IMR-90 (cell line): ENCODE measurements at regions not wholly inside any gene's neighbourhood (a gene's known extent, or its start where the extent isn't known, plus 50 kb on each side); places are given as distances from the start of the nearest gene placed in this dataset.

Experiments used
- ATAC-seq: fragments of 200-7000 bp; cut with Tn5 transposase; 2 replicates; pipeline ENCODE4 v1.9.1; 2020; ENCODE audit warnings: low read depth, mild to moderate bottlenecking, moderate library complexity
- BruUV-seq: library from RNA; stranded (reverse); fragments of 400-500 nt; replicated peaks from 2 replicates; lab custom pipeline; 2021; lab: Mats Ljungman, UMichigan
- CTCF ChIA-PET: fragments of 300-600 bp; formaldehyde crosslinking; extraction: SDS; loops from one replicate; lab custom pipeline; 2021; ENCODE audit warnings: antibody characterized with exemption; lab: Yijun Ruan, JAX
- POLR2A ChIA-PET: fragments of 300-600 bp; sonication (Branson Sonifier 250); formaldehyde crosslinking; loops from one replicate; lab custom pipeline; 2022; ENCODE audit warnings: antibody characterized with exemption; ENCODE audit not compliant: unreplicated experiment; lab: Charles Lee
- DNase-seq: peaks from one replicate; pipeline ENCODE4 v3.0.0; 2013
- H2AFZ ChIP-seq: replicated peaks from 2 replicates; pipeline ENCODE3; 2013; ENCODE audit warnings: low read length, mild to moderate bottlenecking; ENCODE audit not compliant: poor library complexity
- H2AK5ac ChIP-seq: 2 replicates; pipeline ENCODE4 v1.6.1; 2013; ENCODE audit warnings: low read depth, low read length, inconsistent platforms
- H2AK9ac ChIP-seq: replicated peaks from 2 replicates; pipeline ENCODE3; 2013; ENCODE audit warnings: mild to moderate bottlenecking, low read depth, low read length, moderate library complexity; ENCODE audit not compliant: poor library complexity
- H2BK120ac ChIP-seq: 2 replicates; pipeline ENCODE4 v1.6.1; 2013; ENCODE audit warnings: low read depth, low read length, inconsistent platforms
- H2BK15ac ChIP-seq: 3 replicates; pipeline ENCODE4 v1.6.1; 2013; ENCODE audit warnings: low read depth, low read length, inconsistent platforms
- H2BK20ac ChIP-seq: 2 replicates; pipeline ENCODE4 v1.6.1; 2013; ENCODE audit warnings: low read depth, mild to moderate bottlenecking, inconsistent platforms, low read length, moderate library complexity
- H2BK5ac ChIP-seq: 2 replicates; pipeline ENCODE4 v1.6.1; 2013; ENCODE audit warnings: mild to moderate bottlenecking, low read depth, low read length, inconsistent platforms; ENCODE audit not compliant: poor library complexity, severe bottlenecking
- H3K14ac ChIP-seq: replicated peaks from 2 replicates; pipeline ENCODE4 v1.6.1; 2013; ENCODE audit warnings: low read depth, low read length, inconsistent platforms
- H3K18ac ChIP-seq: 2 replicates; pipeline ENCODE4 v1.6.1; 2013; ENCODE audit warnings: low read depth, low read length, control low read depth
- H3K23ac ChIP-seq: 2 replicates; pipeline ENCODE4 v1.6.1; 2013; ENCODE audit warnings: low read depth, low read length, inconsistent platforms
- H3K27ac ChIP-seq: 2 replicates; pipeline ENCODE4 v1.5.1; 2013; ENCODE audit warnings: mild to moderate bottlenecking, control low read depth, low read length; ENCODE audit not compliant: insufficient read depth
- H3K27me3 ChIP-seq: 2 replicates; pipeline ENCODE4 v1.6.1; 2013; ENCODE audit warnings: low read length; ENCODE audit not compliant: control insufficient read depth, insufficient read depth
- H3K36me3 ChIP-seq: 2 replicates; pipeline ENCODE4 v1.6.1; 2013; ENCODE audit warnings: low read length, mixed read lengths; ENCODE audit not compliant: control insufficient read depth, insufficient read depth
- H3K4ac ChIP-seq: 2 replicates; pipeline ENCODE4 v1.6.1; 2013; ENCODE audit warnings: low read depth, low read length, inconsistent platforms
- H3K4me1 ChIP-seq: 2 replicates; pipeline ENCODE4 v1.6.1; 2013; ENCODE audit warnings: low read length, mixed read lengths; ENCODE audit not compliant: control insufficient read depth, insufficient read depth
- H3K4me2 ChIP-seq: 2 replicates; pipeline ENCODE4 v1.6.1; 2013; ENCODE audit warnings: low read depth, mild to moderate bottlenecking, control low read depth, low read length, moderate library complexity
- H3K4me3 ChIP-seq: 2 replicates; pipeline ENCODE4 v1.5.1; 2013; ENCODE audit warnings: low read depth, mild to moderate bottlenecking, control low read depth, low read length, moderate library complexity; ENCODE audit not compliant: insufficient read depth
- H3K56ac ChIP-seq: 2 replicates; pipeline ENCODE4 v1.6.1; 2013; ENCODE audit warnings: low read length, inconsistent platforms; ENCODE audit not compliant: insufficient read depth; ENCODE audit errors: extremely low read depth
- H3K79me1 ChIP-seq, 2 experiments: 2 replicates each; pipeline ENCODE4 v1.6.1; 2013; ENCODE audit warnings: low read length in 2 of 2, inconsistent platforms in 1 of 2, low read depth in 1 of 2
- H3K9ac ChIP-seq: 2 replicates; pipeline ENCODE4 v1.6.1; 2013; ENCODE audit warnings: low read depth, low read length, control low read depth
- H3K9me1 ChIP-seq: 2 replicates; pipeline ENCODE4 v1.6.1; 2013; ENCODE audit warnings: low read length, inconsistent platforms; ENCODE audit not compliant: insufficient read depth
- H3K9me3 ChIP-seq: 2 replicates; pipeline ENCODE4 v1.6.1; 2013; ENCODE audit warnings: low read length; ENCODE audit not compliant: control insufficient read depth, insufficient read depth
- H4K20me1 ChIP-seq: 2 replicates; pipeline ENCODE4 v1.6.1; 2013; ENCODE audit warnings: low read length, inconsistent platforms; ENCODE audit not compliant: insufficient read depth
- H4K5ac ChIP-seq: 2 replicates; pipeline ENCODE4 v1.6.1; 2013; ENCODE audit warnings: mild to moderate bottlenecking, low read depth, low read length, control low read depth
- H4K8ac ChIP-seq, 2 experiments: 2 replicates each; pipeline ENCODE4 v1.6.1; 2013; ENCODE audit warnings: low read depth in 2 of 2, low read length in 2 of 2, control low read depth in 1 of 2, inconsistent platforms in 1 of 2
- H4K91ac ChIP-seq: 2 replicates; pipeline ENCODE4 v1.6.1; 2013; ENCODE audit warnings: low read depth, low read length, inconsistent platforms; ENCODE audit not compliant: insufficient read depth
- BHLHE40 ChIP-seq: fragments of 150-350 bp; IDR thresholded peaks from 2 replicates; pipeline ENCODE4 v1.6.1; 2016; ENCODE audit warnings: mild to moderate bottlenecking, low read depth, low read length
- CEBPB ChIP-seq: IDR thresholded peaks from 2 replicates; pipeline ENCODE4 v1.6.1; 2012; ENCODE audit warnings: low read depth, low read length, improper control_type of control experiment
- CTCF ChIP-seq: conservative IDR thresholded peaks from 2 replicates; pipeline ENCODE4 v1.5.1; 2012; ENCODE audit warnings: mild to moderate bottlenecking, low read depth, low read length, improper control_type of control experiment
- ELK1 ChIP-seq: fragments of 150-350 bp; IDR thresholded peaks from 2 replicates; pipeline ENCODE4 v1.6.1; 2016; ENCODE audit warnings: low read depth, mild to moderate bottlenecking, low read length, moderate library complexity, borderline replicate concordance
- FOS ChIP-seq: fragments of 150-350 bp; IDR thresholded peaks from 2 replicates; pipeline ENCODE4 v1.6.1; 2016; ENCODE audit warnings: low read depth, low read length
- MAFK ChIP-seq: IDR thresholded peaks from 2 replicates; pipeline ENCODE4 v1.6.1; 2012; ENCODE audit warnings: low read depth, low read length, improper control_type of control experiment
- MAZ ChIP-seq: IDR thresholded peaks from 2 replicates; pipeline ENCODE4 v1.6.1; 2012; ENCODE audit warnings: low read depth, mild to moderate bottlenecking, low read length, improper control_type of control experiment, moderate library complexity, borderline replicate concordance
- POLR2A ChIP-seq: IDR thresholded peaks from 2 replicates; pipeline ENCODE4 v1.6.1; 2012; ENCODE audit warnings: mild to moderate bottlenecking, low read depth, low read length
- RCOR1 ChIP-seq: IDR thresholded peaks from 2 replicates; pipeline ENCODE4 v1.6.1; 2012; ENCODE audit warnings: mild to moderate bottlenecking, low read length, improper control_type of control experiment; ENCODE audit not compliant: insufficient replicate concordance
- RFX5 ChIP-seq: IDR thresholded peaks from 2 replicates; pipeline ENCODE4 v1.8.0; 2012; ENCODE audit warnings: low read depth, mild to moderate bottlenecking, low read length, moderate library complexity
- SMC3 ChIP-seq: fragments of 150-350 bp; IDR thresholded peaks from 2 replicates; pipeline ENCODE4 v1.6.1; 2016; ENCODE audit warnings: low read depth, mild to moderate bottlenecking, antibody characterized with exemption, low read length, moderate library complexity
- USF2 ChIP-seq: fragments of 150-350 bp; IDR thresholded peaks from 2 replicates; pipeline ENCODE4 v1.6.1; 2017; ENCODE audit warnings: mild to moderate bottlenecking, antibody characterized with exemption, low read length, low read depth
- WGBS, 2 experiments: methylation state at CpG; one replicate each; pipeline versions ENCODE4 v1.1.5 to v1.1.7; 2013; ENCODE audit warnings: missing lambda C conversion rate in 2 of 2; ENCODE audit not compliant: insufficient read length in 1 of 2; ENCODE audit errors: extremely low coverage in 2 of 2; 5-methylcytosine and 5-hydroxymethylcytosine counted together
- dilution Hi-C: fragments of 300-500 bp; cut with HindIII; formaldehyde crosslinking; loops from one replicate; pipeline ENCODE4 v1.14.3; 2018; ENCODE audit warnings: low sequenced_read_pairs; ENCODE audit not compliant: unreplicated experiment
- in situ Hi-C: fragments of 300-500 bp; cut with MboI; formaldehyde crosslinking; loops from 3 replicates; pipeline ENCODE4 v1.14.3; 2019; ENCODE audit warnings: low sequenced_read_pairs, inconsistent platforms, mixed read lengths
- intact Hi-C: fragments of 100-400 bp; cut with micrococcal nuclease; formaldehyde crosslinking; loops from 2 replicates; pipeline ENCODE4 v1.10.0; 2022

- no peak overlapping the region for H3K23ac ChIP-seq
- H3K4me2 ChIP-seq: no peak overlapping the region
- H2BK15ac ChIP-seq: no peak overlapping the region
- CTCF ChIA-PET: no interaction called here
- no peaks in the 10 kb centered on the region for H3K9me3 ChIP-seq
- H3K18ac ChIP-seq: no peak overlapping the region
- H4K91ac ChIP-seq: no peak overlapping the region
- no peak overlapping the region for H3K4me3 ChIP-seq
- H4K5ac ChIP-seq: no peak overlapping the region
- no peak overlapping the region for H3K14ac ChIP-seq
- no peak overlapping the region for H3K4ac ChIP-seq
- no peak overlapping the region for H4K8ac ChIP-seq
- ATAC-seq: no peak
- POLR2A ChIA-PET: no interaction called here
- no peak overlapping the region for H3K9ac ChIP-seq
- no peaks in the 10 kb centered on the region for H3K4me1 ChIP-seq
- H3K9me1 ChIP-seq: no peaks in the 10 kb centered on the region
- H3K36me3 ChIP-seq: no peaks in the 10 kb centered on the region
- H3K27ac ChIP-seq: no peak overlapping the region
- H3K56ac ChIP-seq: no peak overlapping the region
- no peak overlapping the region for H2BK20ac ChIP-seq
- no peak overlapping the region for H2BK5ac ChIP-seq
- no peaks in the 10 kb centered on the region for H3K79me1 ChIP-seq
- H2AK9ac ChIP-seq: no peak overlapping the region
- no peak overlapping the region for H2BK120ac ChIP-seq
- in situ Hi-C loops (no loop called here), dilution Hi-C loops (no loop called here), intact Hi-C loops (no loop called here)
- no CpG with 5 or more reads among the region's 1 CpG for WGBS, 2 experiments
- H4K20me1 ChIP-seq: no peaks in the 10 kb centered on the region
- BruUV-seq: no TSS peak
- no peak overlapping the region for H2AFZ ChIP-seq
- TF ChIP-seq RFX5 (no peak), SMC3 (no peak), BHLHE40 (no peak), MAFK (no peak), MAZ (no peak), CTCF (no peak), FOS (no peak), POLR2A (no peak), USF2 (no peak), CEBPB (no peak), ELK1 (no peak), RCOR1 (no peak)
- DNase-seq: no peak
- H2AK5ac ChIP-seq: no peak overlapping the region
- no peaks in the 10 kb centered on the region for H3K27me3 ChIP-seq
Observed at GRCh38 chr4:18670034-18670433, 648.5 kb upstream of the LCORL start.
